ENCODE measurements at regions not wholly inside any gene's neighbourhood (a gene's known extent, or its start where the extent isn't known, plus 50 kb on each side); places are given as distances from the start of the nearest gene placed in this dataset.

DNA sequence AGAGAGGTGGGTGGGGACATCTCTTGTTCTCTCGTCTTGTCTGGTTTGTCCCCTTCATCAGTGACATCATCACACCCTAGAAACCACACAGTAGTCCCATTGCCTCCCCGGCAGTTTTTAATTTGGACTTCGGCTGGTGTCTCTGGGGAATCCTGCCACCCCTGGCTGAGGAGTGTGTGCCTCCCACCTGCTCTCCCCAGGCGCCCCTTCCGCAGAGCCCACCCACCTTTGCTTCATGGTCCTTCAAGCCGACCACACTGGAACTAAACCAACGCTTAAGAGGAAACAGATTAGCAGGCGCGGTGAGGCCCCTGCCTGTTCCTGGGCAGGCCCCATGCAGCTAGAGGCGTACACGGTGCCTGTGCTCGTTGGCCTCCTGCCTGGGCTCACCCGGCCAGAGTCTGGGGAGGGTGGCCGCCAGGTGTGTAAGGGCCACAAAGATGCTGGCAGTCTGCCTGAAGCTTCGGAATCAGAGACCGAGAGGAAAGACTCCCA is 107.6 kb upstream of the SPRY4 start:
- DNase-seq = peak; percentile 20

GRCh38 chr5:142428773-142429473 is 104.1 kb upstream of the SPRY4 start:
- no peak for DNase-seq

- DNase-seq = no peak
Measured at GRCh38 chr5:142428036-142428772, 103.4 kb upstream of the SPRY4 start.

GRCh38 chr5:142427529-142427928 is 102.7 kb upstream of the SPRY4 start:
- DNase-seq = no peak

DNA sequence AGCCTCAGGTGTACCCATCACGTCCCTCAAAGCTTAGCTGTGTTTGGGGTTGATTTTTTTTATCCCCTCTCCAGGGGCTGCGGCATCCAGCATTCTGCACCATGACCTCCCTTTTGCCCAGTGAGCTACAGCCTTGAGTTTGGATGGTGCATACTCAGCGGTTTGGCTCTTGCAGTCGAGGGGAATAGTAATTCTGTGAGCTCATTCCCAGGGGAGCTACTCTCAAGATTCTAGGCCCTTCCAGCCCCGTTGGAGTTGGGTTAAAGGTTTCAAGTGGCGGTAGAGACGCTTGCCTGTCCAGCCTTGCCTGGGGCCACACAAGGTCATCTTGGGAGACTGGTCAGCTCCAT is 102.2 kb upstream of the SPRY4 start:
- no peak for DNase-seq

DNA sequence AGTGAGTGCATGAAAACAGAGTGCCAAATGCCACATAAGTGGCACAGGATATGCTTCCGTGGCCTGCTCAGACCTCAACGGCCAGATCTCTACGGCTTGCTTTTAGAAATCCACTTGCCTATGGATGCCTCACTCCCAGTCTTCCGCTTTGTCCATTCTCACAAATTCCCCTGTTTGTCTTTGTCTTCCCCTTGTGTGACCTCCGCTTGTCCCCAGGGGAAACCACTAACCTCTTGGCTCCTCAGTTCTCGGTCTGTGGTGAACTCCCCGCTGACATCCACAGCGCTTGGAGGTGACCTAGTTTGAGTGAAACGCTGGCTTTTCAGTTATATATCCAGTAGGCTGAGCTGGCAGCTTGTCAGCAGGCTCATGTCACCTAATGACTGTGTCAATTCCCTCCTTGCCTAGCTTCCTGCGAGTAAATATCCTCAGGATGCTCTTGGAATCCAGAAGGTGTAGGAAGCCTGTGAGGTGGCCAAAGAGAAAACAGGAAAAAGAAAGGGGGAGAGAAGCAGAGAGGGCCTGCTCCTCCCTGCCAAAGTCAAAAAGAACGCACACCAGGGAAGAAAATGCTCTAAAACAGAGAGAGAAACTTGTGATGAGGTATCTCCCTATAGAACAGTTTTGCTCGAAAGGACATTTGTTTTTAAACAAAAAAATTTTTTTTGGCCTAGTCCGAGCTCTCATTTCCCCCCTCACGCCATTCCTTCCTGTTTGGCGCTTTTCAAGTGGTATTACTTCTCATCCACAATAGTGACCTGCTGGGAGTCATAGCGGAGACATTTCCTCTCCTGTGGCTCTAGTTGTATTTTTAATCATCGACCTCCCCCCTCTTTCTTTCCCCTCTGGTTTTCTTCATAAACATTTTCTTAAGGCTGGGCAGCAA is 101.6 kb upstream of the SPRY4 start:
- peak; percentile 32 for DNase-seq

GRCh38 chr5:142425286-142426065 is 100.7 kb upstream of the SPRY4 start:
- no peak for DNase-seq

DNA sequence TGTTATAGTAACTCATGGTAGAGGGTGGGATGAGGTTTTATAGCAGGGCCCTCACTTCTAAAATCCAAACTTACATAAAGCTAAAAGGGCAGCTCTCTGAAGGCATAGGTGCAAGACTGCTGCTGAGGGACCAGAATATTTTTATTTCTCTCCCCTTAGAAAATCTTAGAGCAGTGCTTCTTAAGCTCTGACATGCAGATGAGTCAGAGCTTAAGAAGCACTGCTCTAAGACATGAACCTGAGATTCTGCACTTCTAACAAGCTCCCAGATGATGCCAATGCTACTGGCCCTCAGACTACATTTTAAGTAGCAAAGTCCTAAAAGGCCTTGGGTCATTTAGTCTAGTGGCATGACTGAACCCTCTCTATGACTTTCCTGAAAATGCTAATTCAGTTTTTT is 97.6 kb upstream of the SPRY4 start:
- DNase-seq = no peak

GRCh38 chr5:142421621-142422397 is 97.0 kb upstream of the SPRY4 start:
- DNase-seq = no peak

- no peak for DNase-seq
Measured at GRCh38 chr5:142421228-142421617, 96.4 kb upstream of the SPRY4 start.

GRCh38 chr5:142420561-142421227 is 95.9 kb upstream of the SPRY4 start:
- DNase-seq = no peak

DNA sequence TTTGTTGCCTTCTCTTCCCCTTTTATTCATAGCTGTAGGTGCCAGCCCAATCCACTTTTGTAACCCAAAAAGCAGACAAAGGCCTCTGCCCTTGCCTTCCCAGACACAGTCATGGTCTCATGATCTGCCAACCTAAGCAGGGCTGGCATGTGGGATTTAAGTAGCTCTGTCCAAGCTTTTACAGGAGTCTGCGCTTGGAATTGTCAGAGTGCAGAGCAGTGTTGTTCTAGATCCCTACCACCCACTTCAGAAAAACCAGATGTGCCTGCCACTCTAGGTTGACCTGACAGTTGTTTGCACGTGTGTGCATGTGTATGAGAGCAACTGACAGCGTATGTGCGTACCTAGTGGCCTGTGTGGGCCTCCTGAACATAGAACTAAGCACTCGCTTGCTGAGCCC is 87.8 kb upstream of the SPRY4 start:
- no peak for DNase-seq

DNA sequence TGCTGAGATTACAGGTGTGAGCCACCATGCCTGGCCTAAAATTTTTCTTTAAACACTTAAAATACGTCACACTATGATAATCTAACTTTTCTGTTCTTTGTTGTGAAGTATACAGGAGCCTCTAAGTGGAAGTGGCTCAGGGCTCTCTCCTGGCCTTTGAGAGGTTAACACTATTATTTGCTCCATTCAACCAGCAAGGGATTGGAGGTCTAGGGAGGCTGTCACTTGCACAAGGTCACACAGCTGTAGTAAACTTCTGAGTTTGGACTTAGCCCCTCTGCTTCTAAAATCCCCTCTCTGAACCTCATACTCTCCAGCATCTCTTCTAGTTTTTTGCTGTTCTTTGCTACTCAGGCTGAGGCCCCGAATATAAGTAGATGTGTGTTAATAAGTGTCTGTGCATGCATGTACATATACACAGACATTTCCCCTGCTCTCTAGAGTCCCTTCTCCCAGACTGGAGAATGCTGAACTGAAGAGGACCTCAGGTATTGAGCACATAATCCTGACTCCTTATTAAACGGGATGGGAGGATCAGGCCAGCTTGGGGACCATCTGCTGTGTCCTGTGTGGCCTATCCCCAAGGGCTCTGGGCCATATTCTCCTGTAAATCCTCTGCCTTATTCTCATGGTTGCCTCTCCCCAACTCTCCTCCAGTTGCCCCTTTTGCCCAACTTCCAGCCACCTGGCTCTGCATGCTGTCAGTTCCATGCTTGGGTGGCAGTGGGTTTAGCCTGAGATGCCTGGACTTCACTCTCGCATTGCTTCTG is 87.0 kb upstream of the SPRY4 start:
- no peak for DNase-seq

- no peak for DNase-seq
Measured at GRCh38 chr5:142411103-142411502, 86.3 kb upstream of the SPRY4 start.

DNA sequence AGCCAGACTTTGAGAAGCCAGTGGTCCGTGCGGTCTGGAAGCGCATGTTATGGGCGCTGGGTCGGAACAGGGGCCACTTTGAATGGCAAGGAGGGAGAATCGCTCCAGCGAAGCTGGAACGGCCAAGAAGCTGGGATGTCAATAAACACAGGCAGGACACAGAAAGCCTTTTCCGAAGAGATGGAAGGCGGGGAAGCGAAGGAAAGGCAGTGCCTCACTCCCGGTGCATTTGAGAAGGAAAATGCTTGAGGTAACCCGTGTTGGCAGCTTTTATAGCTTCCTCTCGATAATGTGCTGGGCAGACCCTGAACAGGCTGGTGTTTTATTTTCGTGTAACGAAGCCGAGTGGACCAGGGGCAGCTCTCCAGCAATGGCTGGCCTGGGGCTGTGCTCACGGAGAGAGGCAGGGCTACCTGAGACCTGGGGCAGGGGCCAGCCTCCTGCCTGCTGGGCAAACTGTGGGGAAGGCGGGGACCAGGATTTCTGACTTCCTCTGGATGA is 84.2 kb upstream of the SPRY4 start:
- no peak for DNase-seq

DNA sequence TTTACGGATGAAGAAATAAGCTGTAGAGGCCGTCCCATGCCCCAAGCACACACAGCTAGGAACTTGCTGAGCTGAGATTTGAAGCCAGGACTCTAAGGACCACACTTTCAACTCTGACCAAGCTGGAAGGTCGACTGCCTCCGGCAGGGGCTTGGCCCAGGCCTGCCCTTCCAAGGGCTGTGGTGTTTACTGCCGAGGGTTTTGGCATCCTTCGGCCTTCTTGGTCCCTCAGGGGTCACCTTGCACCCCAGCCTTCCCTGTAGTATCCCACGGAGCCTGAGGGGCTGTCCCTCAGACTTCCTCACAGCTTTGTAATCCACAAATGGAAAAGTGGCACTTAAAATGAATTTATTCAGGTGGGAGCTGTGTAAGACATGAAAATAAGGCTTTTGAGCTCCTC is 83.7 kb upstream of the SPRY4 start:
- no peak for DNase-seq

- DNase-seq = no peak
Measured at GRCh38 chr5:142405814-142406395, 81.1 kb upstream of the SPRY4 start.

DNA sequence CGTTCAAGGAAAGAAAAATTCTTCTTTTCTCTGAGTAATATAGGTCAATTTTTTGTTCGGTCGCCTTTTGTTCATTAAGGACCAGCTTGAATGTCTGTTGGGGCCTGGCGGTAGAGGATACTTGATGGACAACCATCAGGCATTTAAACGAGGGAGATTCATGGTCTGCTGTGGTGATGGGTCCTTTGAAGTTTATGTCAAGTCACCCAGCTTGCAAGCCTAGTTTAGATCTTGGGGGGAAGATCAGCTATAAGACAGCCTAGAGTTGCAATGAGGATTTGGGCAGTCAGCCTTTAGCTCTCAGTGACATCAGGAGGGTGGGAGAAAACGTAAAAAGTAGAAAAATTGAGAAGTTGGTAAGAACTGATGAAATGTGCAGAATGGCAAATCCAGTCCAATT is 80.2 kb upstream of the SPRY4 start:
- DNase-seq = no peak

GRCh38 chr5:142404046-142404477 is 79.2 kb upstream of the SPRY4 start:
- DNase-seq = no peak

DNA sequence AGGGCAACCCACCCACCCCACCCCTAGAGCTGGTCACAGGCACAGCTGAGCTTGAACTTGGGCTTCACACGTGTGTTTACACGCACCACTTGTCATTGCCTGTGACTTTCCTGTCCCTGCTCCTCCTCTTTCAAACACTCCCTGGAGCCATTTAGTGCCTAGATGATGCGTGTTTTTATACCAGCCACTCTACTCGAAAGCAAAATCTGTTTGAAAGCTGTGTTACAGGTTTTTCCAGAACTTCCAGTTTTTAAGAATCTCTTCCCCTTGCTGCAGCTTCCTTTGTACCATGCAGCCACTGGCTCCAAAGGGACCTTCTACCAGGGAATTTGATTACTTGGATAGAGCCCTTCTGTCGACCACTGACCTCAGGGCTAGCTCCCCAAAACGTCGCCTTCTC is 78.8 kb upstream of the SPRY4 start:
- no peak for DNase-seq

Data from CD4-positive, alpha-beta T cell treated with Interleukin-4 for 4 hours (primary cell).